Endodermal cell (in vitro differentiated cells): ENCODE measurements at regions not wholly inside any gene's neighbourhood (a gene's known extent, or its start where the extent isn't known, plus 50 kb on each side); places are given as distances from the start of the nearest gene placed in this dataset.

Experiments used
- DNase-seq: peaks from one replicate; pipeline ENCODE4 v3.0.0-alpha.2; 2017
- H3K27ac ChIP-seq: 2 replicates; pipeline ENCODE4 v1.5.1; 2013; ENCODE audit warnings: mild to moderate bottlenecking, low read depth, low read length, moderate library complexity
- H3K27me3 ChIP-seq: 2 replicates; pipeline ENCODE4 v1.6.1; 2013; ENCODE audit warnings: mild to moderate bottlenecking, low read length, moderate library complexity; ENCODE audit not compliant: insufficient read depth, control insufficient read depth, poor library complexity, severe bottlenecking
- H3K36me3 ChIP-seq: 2 replicates; pipeline ENCODE4 v1.7.0; 2013; ENCODE audit warnings: mild to moderate bottlenecking, low read length, moderate library complexity; ENCODE audit not compliant: control insufficient read depth, insufficient read depth
- H3K4me1 ChIP-seq: one replicate; pipeline ENCODE4 v1.7.0; 2013; ENCODE audit warnings: low read length; ENCODE audit not compliant: control insufficient read depth, insufficient read depth
- H3K4me3 ChIP-seq: 2 replicates; pipeline ENCODE4 v1.5.1; 2013; ENCODE audit warnings: mild to moderate bottlenecking, low read length, moderate library complexity
- H3K9ac ChIP-seq: 2 replicates; pipeline ENCODE4 v1.6.1; 2013; ENCODE audit warnings: mild to moderate bottlenecking, low read length, moderate library complexity; ENCODE audit not compliant: poor library complexity, severe bottlenecking; ENCODE audit errors: extremely low read depth
- H3K9me3 ChIP-seq: 2 replicates; pipeline ENCODE4 v1.6.1; 2013; ENCODE audit warnings: mild to moderate bottlenecking, low read length, moderate library complexity; ENCODE audit not compliant: control insufficient read depth
- H3K27ac Mint-ChIP-seq: 2 replicates; pipeline ENCODE4 v1.8.0; 2020; ENCODE audit warnings: mixed read lengths
- H3K27me3 Mint-ChIP-seq: 2 replicates; pipeline ENCODE4 v1.8.0; 2021; ENCODE audit warnings: mild to moderate bottlenecking, mixed read lengths; ENCODE audit not compliant: insufficient read depth
- H3K36me3 Mint-ChIP-seq: 2 replicates; pipeline ENCODE4 v1.8.0; 2020; ENCODE audit warnings: low read depth, mixed read lengths
- H3K4me1 Mint-ChIP-seq: 2 replicates; pipeline ENCODE4 v1.8.0; 2020; ENCODE audit warnings: mixed read lengths
- H3K4me3 Mint-ChIP-seq: 2 replicates; pipeline ENCODE4 v1.8.0; 2020; ENCODE audit warnings: mild to moderate bottlenecking, moderate library complexity, mixed read lengths
- H3K9me3 Mint-ChIP-seq: 2 replicates; pipeline ENCODE4 v1.8.0; 2020; ENCODE audit warnings: mild to moderate bottlenecking, mixed read lengths
- WGBS, 2 experiments: methylation state at CpG; one replicate each; pipeline versions ENCODE4 v1.1.5 to v1.1.7; 2013; ENCODE audit warnings: missing lambda C conversion rate in 2 of 2, mixed read lengths in 1 of 2; ENCODE audit not compliant: insufficient coverage in 1 of 2, insufficient read length in 1 of 2; 5-methylcytosine and 5-hydroxymethylcytosine counted together
- TF ChIP-seq, protein P1 (sequence below): fragments of 200-600 bp; sonication (generic); conservative IDR thresholded peaks from 2 replicates; pipeline ENCODE4 v1.5.0; 2021; ENCODE audit warnings: antibody characterized with exemption, mild to moderate bottlenecking

DNA sequence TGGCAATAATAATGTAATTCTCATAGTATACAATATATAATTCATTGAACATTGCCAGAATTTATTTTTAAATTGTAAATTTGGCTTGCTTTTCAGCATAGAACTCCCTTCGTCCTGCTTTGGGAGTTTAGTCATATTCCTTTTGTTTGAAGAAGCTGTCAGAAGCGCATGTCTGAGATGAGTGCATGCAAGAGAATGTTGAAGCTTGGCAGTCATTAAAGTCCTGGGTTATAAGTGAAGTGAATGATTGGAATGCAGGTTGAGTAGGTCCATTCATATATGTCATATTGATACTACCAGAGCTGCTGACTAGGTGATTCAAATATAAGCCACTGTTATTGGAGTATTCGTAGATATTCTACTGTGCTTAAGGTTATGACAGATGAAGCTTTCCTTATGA is 243.6 kb upstream of the MDFIC2 start:
- H3K4me1 ChIP-seq: no peaks in the 10 kb centered on the region
- H3K36me3 ChIP-seq: no peaks in the 10 kb centered on the region
- Mint-ChIP-seq H3K4me1 (no peaks in the 10 kb centered on the region), H3K36me3 (peaks cover 4% of the 10 kb centered on the region), H3K27me3 (no peaks in the 10 kb centered on the region), H3K27ac (no peak overlapping the region), H3K9me3 (peaks cover 15% of the 10 kb centered on the region), H3K4me3 (no peak overlapping the region)
- TF ChIP-seq, protein P1, sequence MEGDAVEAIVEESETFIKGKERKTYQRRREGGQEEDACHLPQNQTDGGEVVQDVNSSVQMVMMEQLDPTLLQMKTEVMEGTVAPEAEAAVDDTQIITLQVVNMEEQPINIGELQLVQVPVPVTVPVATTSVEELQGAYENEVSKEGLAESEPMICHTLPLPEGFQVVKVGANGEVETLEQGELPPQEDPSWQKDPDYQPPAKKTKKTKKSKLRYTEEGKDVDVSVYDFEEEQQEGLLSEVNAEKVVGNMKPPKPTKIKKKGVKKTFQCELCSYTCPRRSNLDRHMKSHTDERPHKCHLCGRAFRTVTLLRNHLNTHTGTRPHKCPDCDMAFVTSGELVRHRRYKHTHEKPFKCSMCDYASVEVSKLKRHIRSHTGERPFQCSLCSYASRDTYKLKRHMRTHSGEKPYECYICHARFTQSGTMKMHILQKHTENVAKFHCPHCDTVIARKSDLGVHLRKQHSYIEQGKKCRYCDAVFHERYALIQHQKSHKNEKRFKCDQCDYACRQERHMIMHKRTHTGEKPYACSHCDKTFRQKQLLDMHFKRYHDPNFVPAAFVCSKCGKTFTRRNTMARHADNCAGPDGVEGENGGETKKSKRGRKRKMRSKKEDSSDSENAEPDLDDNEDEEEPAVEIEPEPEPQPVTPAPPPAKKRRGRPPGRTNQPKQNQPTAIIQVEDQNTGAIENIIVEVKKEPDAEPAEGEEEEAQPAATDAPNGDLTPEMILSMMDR: no peak
- peaks cover 9% of the 10 kb centered on the region for H3K9me3 ChIP-seq
- 88% methylated on average over 3 of the region's 3 CpGs; no CpG with 5 or more reads in 1 of the 2 experiments for WGBS, 2 experiments
- no peak overlapping the region for H3K27ac ChIP-seq
- no peak overlapping the region for H3K4me3 ChIP-seq
- no peak overlapping the region for H3K9ac ChIP-seq
- no peaks in the 10 kb centered on the region for H3K27me3 ChIP-seq
- DNase-seq: no peak

DNA sequence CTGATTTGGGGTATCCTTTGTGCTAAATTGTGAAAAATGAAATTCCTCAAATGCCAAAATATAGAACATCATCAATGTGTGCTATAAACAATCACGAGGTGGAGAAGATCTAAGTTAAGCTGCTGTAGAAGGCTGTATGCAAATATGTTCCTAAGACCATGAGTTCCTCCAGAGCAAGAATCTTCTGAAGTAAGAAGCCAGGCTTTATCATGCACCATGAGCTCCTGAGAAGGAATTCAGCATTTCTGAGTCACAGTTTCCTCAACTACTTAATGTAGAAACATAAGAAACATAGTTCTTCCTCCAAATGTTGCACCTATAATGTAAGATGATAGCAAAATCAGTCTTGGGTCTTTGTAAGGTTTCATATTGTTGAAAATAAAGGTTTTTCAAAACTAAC is 241.7 kb upstream of the MDFIC2 start:
- no peak for DNase-seq
- peaks cover 16% of the 10 kb centered on the region for H3K9me3 ChIP-seq
- Mint-ChIP-seq H3K27me3 (no peaks in the 10 kb centered on the region), H3K4me3 (no peak overlapping the region), H3K36me3 (peaks cover 4% of the 10 kb centered on the region), H3K4me1 (no peaks in the 10 kb centered on the region), H3K27ac (no peak overlapping the region), H3K9me3 (peaks cover 24% of the 10 kb centered on the region)
- H3K27me3 ChIP-seq: no peaks in the 10 kb centered on the region
- no peak overlapping the region for H3K9ac ChIP-seq
- no peaks in the 10 kb centered on the region for H3K36me3 ChIP-seq
- H3K27ac ChIP-seq: no peak overlapping the region
- 69% methylated on average over 1 of the region's 1 CpG; no CpG with 5 or more reads in 1 of the 2 experiments for WGBS, 2 experiments
- TF ChIP-seq, protein P1: no peak
- no peak overlapping the region for H3K4me3 ChIP-seq
- H3K4me1 ChIP-seq: no peaks in the 10 kb centered on the region

DNA sequence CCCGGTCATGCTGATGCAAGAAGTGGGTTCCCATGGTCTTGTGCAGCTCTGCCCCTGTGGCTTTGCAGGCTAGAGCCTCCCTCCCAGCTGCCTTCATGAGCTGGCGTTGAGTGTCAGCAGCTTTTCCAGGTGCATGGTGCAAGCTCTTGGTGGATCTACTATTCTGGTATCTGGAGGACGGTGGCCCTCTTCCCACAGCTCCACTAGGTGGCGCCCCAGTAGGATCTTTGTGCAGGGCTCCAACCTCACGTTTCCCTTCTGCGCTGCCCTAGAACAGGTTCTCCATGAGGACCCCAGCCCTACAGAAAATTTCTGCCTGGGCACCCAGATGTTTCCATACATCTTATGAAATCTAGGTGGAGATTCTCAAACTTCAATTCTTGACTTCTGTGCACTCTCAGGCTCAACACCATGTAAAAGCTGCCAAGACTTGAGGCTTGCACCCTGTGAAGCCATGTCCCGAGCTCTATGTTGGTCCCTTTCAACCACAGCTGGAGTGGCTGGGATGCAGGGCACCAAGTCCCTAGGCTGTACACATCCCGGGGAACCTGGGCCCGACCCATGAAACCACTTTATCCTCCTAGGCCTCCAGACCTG is 238.4 kb upstream of the MDFIC2 start:
- Histone ChIP-seq H3K27me3 (no peaks in the 10 kb centered on the region), H3K9me3 (peaks cover 16% of the 10 kb centered on the region), H3K4me3 (no peak overlapping the region), H3K27ac (no peak overlapping the region), H3K9ac (no peak overlapping the region), H3K4me1 (no peaks in the 10 kb centered on the region), H3K36me3 (no peaks in the 10 kb centered on the region)
- peaks cover 24% of the 10 kb centered on the region for H3K9me3 Mint-ChIP-seq
- H3K27ac Mint-ChIP-seq: no peak overlapping the region
- no peak overlapping the region for H3K4me3 Mint-ChIP-seq
- WGBS, 2 experiments: 78 to 93% methylated on average over 6 to 9 of the region's 9 CpGs
- peaks cover 4% of the 10 kb centered on the region for H3K36me3 Mint-ChIP-seq
- DNase-seq: peak; percentile 83
- H3K27me3 Mint-ChIP-seq: no peaks in the 10 kb centered on the region
- H3K4me1 Mint-ChIP-seq: no peaks in the 10 kb centered on the region
- TF ChIP-seq, protein P1: peak; percentile 76
